ENCODE measurements at regions not wholly inside any gene's neighbourhood (a gene's known extent, or its start where the extent isn't known, plus 50 kb on each side); places are given as distances from the start of the nearest gene placed in this dataset.

- TF ChIP-seq CENPBD1 (CRISPR knock-in tag; IDR thresholded peaks at IDR 0.05; ENCODE audit: borderline replicate concordance, low read depth): no peak
These were observed 167.2 kb downstream of the EVX1 start (continued) for GRCh38 chr7:27409776-27410175.

GRCh38 chr7:27410812-27411544, 168.4 kb downstream of the EVX1 start:
- Histone ChIP-seq H3K27me3 (ENCODE audit: control insufficient read depth in 1 of 2, insufficient read depth in 2 of 2, low read length in 2 of 2) (no peaks in the 10 kb centered on the region), H3K9ac (ENCODE audit: insufficient read depth, low read depth, low read length) (no peak overlapping the region), H3K27ac (ENCODE audit: extremely low read length, insufficient read depth, low read length) (no peak overlapping the region), H3K4me2 (ENCODE audit: low read depth, low read length) (no peak overlapping the region), H3K36me3 (replicated peaks in 1 of 2; ENCODE audit: control insufficient read depth in 1 of 2, insufficient read depth in 2 of 2, low read length in 2 of 2) (no peaks in the 10 kb centered on the region), H3K9me3 (ENCODE audit: low read length) (no peaks in the 10 kb centered on the region), H3K79me2 (ENCODE audit: insufficient read depth, low read length) (no peaks in the 10 kb centered on the region), H2AFZ (ENCODE audit: low read length) (no peak overlapping the region), H3K4me1 (ENCODE audit: insufficient read depth, low read length) (no peaks in the 10 kb centered on the region), H3K4me3 (replicated peaks in 1 of 3; ENCODE audit: insufficient read depth in 1 of 3, low read depth in 2 of 3, low read length in 3 of 3) (no peak overlapping the region), H4K20me1 (ENCODE audit: insufficient read depth, low read length) (no peaks in the 10 kb centered on the region)
- CTCF ChIA-PET (ENCODE audit: low intra/inter-chr PET ratio, low total read pairs): no interaction called here
- in situ Hi-C loops (cut with HindIII; ENCODE audit: extremely low pct_ligation_motif_present, low pct_unique_long_range_greater_than_20kb) (no loop called here), intact Hi-C loops (cut with micrococcal nuclease; ENCODE audit: unreplicated experiment) (no loop called here)
- ATAC-seq (no peak), DNase-seq (ENCODE audit: low spot score) (no peak), FAIRE-seq (no peak)
- no TSS peak for BruUV-seq (replicated peaks)
- POLR2A ChIA-PET: no interaction called here
- TF ChIP-seq ZXDC (CRISPR knock-in tag; IDR thresholded peaks at IDR 0.05) (no peak), KAT8 (CRISPR knock-in tag; IDR thresholded peaks at IDR 0.05) (no peak), ZNF589 (CRISPR knock-in tag; conservative IDR thresholded peaks at IDR 0.05) (no peak), SALL1 (CRISPR knock-in tag; IDR thresholded peaks at IDR 0.05) (no peak), FOSL1 (CRISPR knock-in tag; IDR thresholded peaks at IDR 0.05; ENCODE audit: borderline replicate concordance) (no peak), ZNF503 (CRISPR knock-in tag; IDR thresholded peaks at IDR 0.05) (no peak), ZNF510 (CRISPR knock-in tag; IDR thresholded peaks at IDR 0.05; ENCODE audit: low read depth) (no peak), ZNF383 (CRISPR knock-in tag; IDR thresholded peaks at IDR 0.05; ENCODE audit: borderline replicate concordance) (no peak), CSRNP1 (CRISPR knock-in tag; IDR thresholded peaks at IDR 0.05) (no peak), ZNF430 (CRISPR knock-in tag; IDR thresholded peaks at IDR 0.05) (no peak), ZNF781 (CRISPR knock-in tag; IDR thresholded peaks at IDR 0.05; ENCODE audit: borderline replicate concordance, not compliant biosample characterization) (no peak)
- 40% methylated on average over 5 of the region's 5 CpGs for WGBS (ENCODE audit: low lambda C conversion rate)
